ENCODE measurements at regions not wholly inside any gene's neighbourhood (a gene's known extent, or its start where the extent isn't known, plus 50 kb on each side); places are given as distances from the start of the nearest gene placed in this dataset.

GRCh38 chr16:35411156-35411555 is 1951.7 kb downstream of the TP53TG3F start:
- 20% methylated on average over 1 of the region's 1 CpG for WGBS (ENCODE audit: insufficient coverage)
- no peak overlapping the region for H3K4me3 Mint-ChIP-seq
- H3K79me2 ChIP-seq (ENCODE audit: control insufficient read depth, insufficient read depth, low read length), result no peaks in the 10 kb centered on the region
- H3K4me2 ChIP-seq (replicated peaks; ENCODE audit: low read depth, low read length, poor library complexity, severe bottlenecking), result no peak overlapping the region
- no peak overlapping the region for H3K9ac ChIP-seq (ENCODE audit: low read length)
- no peak for TF ChIP-seq CTCF (IDR thresholded peaks at IDR 0.05)
- TF ChIP-seq EZH2 (IDR thresholded peaks at IDR 0.05; ENCODE audit: borderline replicate concordance, insufficient read depth, low read depth, low read length, poor library complexity, severe bottlenecking), result no peak
- H3K36me3 ChIP-seq (replicated peaks in 1 of 2; ENCODE audit: control extremely low read depth in 1 of 2, control insufficient read depth in 1 of 2, extremely low read depth in 1 of 2, insufficient read depth in 2 of 2, low read length in 1 of 2), result no peaks in the 10 kb centered on the region
- H3K27me3 Mint-ChIP-seq, result no peaks in the 10 kb centered on the region
- H3K4me1 ChIP-seq (ENCODE audit: control insufficient read depth in 2 of 2, insufficient read depth in 2 of 2, low read length in 2 of 2), result no peaks in the 10 kb centered on the region
- ChIA-PET POLR2A (no interaction called here), CTCF (interaction anchor here (0.8 kb wide), 1 partner anchor 11 kb away, joined by 3 read pairs; no protein-coding TSS in a partner anchor)
- no peaks in the 10 kb centered on the region for H4K20me1 ChIP-seq (ENCODE audit: control insufficient read depth, insufficient read depth, low read length, poor library complexity, severe bottlenecking)
- H3K9me3 Mint-ChIP-seq (ENCODE audit: insufficient read depth), result peaks cover 19% of the 10 kb centered on the region
- DNase-seq, result no peak
- H3K4me1 Mint-ChIP-seq, result no peaks in the 10 kb centered on the region
- no peak overlapping the region for H3K4me3 ChIP-seq (ENCODE audit: control extremely low read depth in 1 of 5, extremely low read depth in 1 of 5, insufficient read depth in 1 of 5, low read depth in 2 of 5, low read length in 4 of 5)
- H3K27ac Mint-ChIP-seq, result no peak overlapping the region
- no peak overlapping the region for H2AFZ ChIP-seq (ENCODE audit: insufficient read depth, low read depth, low read length, poor library complexity, severe bottlenecking)
- peaks cover 2 to 11% (median 2%) of the 10 kb centered on the region in 3 donors for H3K9me3 ChIP-seq (ENCODE audit: control extremely low read depth in 1 of 3, control insufficient read depth in 2 of 3, insufficient read depth in 1 of 3, low read length in 2 of 3)
- ATAC-seq (ENCODE audit: low read depth), result no peak
- intact Hi-C loops (cut with micrococcal nuclease), result no loop called here
- no peaks in the 10 kb centered on the region for H3K27me3 ChIP-seq (replicated peaks in 1 of 4; ENCODE audit: control extremely low read depth in 1 of 4, control insufficient read depth in 3 of 4, insufficient read depth in 4 of 4, low read length in 3 of 4)
- no peak overlapping the region for H3K27ac ChIP-seq (ENCODE audit: low read length in 2 of 2)

DNA sequence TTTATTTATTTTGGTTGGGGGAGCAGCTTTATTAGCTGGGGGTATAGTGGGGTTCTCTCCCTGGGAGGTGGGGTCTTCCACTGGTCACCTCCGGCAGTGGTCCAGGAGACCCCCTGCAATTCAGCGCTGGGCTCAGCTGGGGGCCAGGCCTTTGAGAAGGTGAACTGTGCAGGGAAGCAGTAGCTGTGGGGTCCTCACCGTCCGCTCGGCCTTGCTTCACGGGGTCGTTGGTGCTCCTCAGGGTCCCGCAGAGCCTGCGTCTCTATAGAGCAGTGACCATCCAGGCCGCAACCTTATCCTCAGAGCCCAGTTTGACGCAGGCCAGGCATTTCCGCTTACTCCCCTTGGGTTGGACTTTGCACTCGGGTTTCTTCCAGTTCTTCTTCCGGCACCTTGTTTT is 1954.7 kb downstream of the TP53TG3F start:
- Histone ChIP-seq H3K27ac (ENCODE audit: low read length in 2 of 2) (no peak overlapping the region), H3K79me2 (ENCODE audit: control insufficient read depth, insufficient read depth, low read length) (no peaks in the 10 kb centered on the region), H3K9me3 (ENCODE audit: control extremely low read depth in 1 of 3, control insufficient read depth in 2 of 3, insufficient read depth in 1 of 3, low read length in 2 of 3) (peaks cover 2 to 11% (median 7%) of the 10 kb centered on the region in 3 donors), H3K36me3 (replicated peaks in 1 of 2; ENCODE audit: control extremely low read depth in 1 of 2, control insufficient read depth in 1 of 2, extremely low read depth in 1 of 2, insufficient read depth in 2 of 2, low read length in 1 of 2) (no peaks in the 10 kb centered on the region), H3K9ac (ENCODE audit: low read length) (no peak overlapping the region), H3K4me2 (replicated peaks; ENCODE audit: low read depth, low read length, poor library complexity, severe bottlenecking) (no peak overlapping the region), H3K27me3 (replicated peaks in 1 of 4; ENCODE audit: control extremely low read depth in 1 of 4, control insufficient read depth in 3 of 4, insufficient read depth in 4 of 4, low read length in 3 of 4) (no peaks in the 10 kb centered on the region), H3K4me1 (ENCODE audit: control insufficient read depth in 2 of 2, insufficient read depth in 2 of 2, low read length in 2 of 2) (no peaks in the 10 kb centered on the region), H4K20me1 (ENCODE audit: control insufficient read depth, insufficient read depth, low read length, poor library complexity, severe bottlenecking) (no peaks in the 10 kb centered on the region), H3K4me3 (ENCODE audit: control extremely low read depth in 1 of 5, extremely low read depth in 1 of 5, insufficient read depth in 1 of 5, low read depth in 2 of 5, low read length in 4 of 5) (no peak overlapping the region), H2AFZ (ENCODE audit: insufficient read depth, low read depth, low read length, poor library complexity, severe bottlenecking) (no peak overlapping the region)
- no peaks in the 10 kb centered on the region for H3K27me3 Mint-ChIP-seq
- CTCF ChIA-PET, result no interaction called here
- intact Hi-C loops (cut with micrococcal nuclease), result no loop called here
- peaks cover 17% of the 10 kb centered on the region for H3K9me3 Mint-ChIP-seq (ENCODE audit: insufficient read depth)
- POLR2A ChIA-PET, result no interaction called here
- DNase-seq, result no peak
- ATAC-seq (ENCODE audit: low read depth), result no peak
- H3K27ac Mint-ChIP-seq, result no peak overlapping the region
- WGBS (ENCODE audit: insufficient coverage), result 94% methylated on average over 14 of the region's 14 CpGs
- TF ChIP-seq EZH2 (IDR thresholded peaks at IDR 0.05; ENCODE audit: borderline replicate concordance, insufficient read depth, low read depth, low read length, poor library complexity, severe bottlenecking) (no peak), CTCF (IDR thresholded peaks at IDR 0.05) (no peak)
- no peaks in the 10 kb centered on the region for H3K4me1 Mint-ChIP-seq
- no peak overlapping the region for H3K4me3 Mint-ChIP-seq

All from B cell (primary cell).